Mammary epithelial cell (primary cell): ENCODE measurements at regions not wholly inside any gene's neighbourhood (a gene's known extent, or its start where the extent isn't known, plus 50 kb on each side); places are given as distances from the start of the nearest gene placed in this dataset.

Source experiments
- CTCF ChIP-seq, 2 donors: IDR thresholded peaks in 1 of 2; conservative IDR thresholded peaks in 1 of 2; 2 replicates each; pipeline ENCODE4 v1.5.1; 2011 to 2012; ENCODE audit warnings: inconsistent platforms in 2 of 2, low read length in 2 of 2, mild to moderate bottlenecking in 2 of 2, control low read depth in 1 of 2, low read depth in 1 of 2; ENCODE audit not compliant: insufficient read depth in 1 of 2; ENCODE audit errors: extremely low read depth in 1 of 2
- EZH2 ChIP-seq: IDR thresholded peaks from 2 replicates; pipeline ENCODE4 v1.6.1; 2012; ENCODE audit warnings: low read length, inconsistent platforms, borderline replicate concordance

GRCh38 chr7:91557789-91558404 lies 293.7 kb downstream of the FZD1 start:
- TF ChIP-seq EZH2 = no peak
- TF ChIP-seq CTCF (conservative IDR thresholded peaks at IDR 0.05 in 1 of 2, IDR thresholded peaks at IDR 0.05 in 1 of 2; ENCODE audit: extremely low read depth in 1 of 2, insufficient read depth in 1 of 2, low read depth in 1 of 2, low read length in 2 of 2) = no peak
